ENCODE measurements at regions not wholly inside any gene's neighbourhood (a gene's known extent, or its start where the extent isn't known, plus 50 kb on each side); places are given as distances from the start of the nearest gene placed in this dataset.

DNA sequence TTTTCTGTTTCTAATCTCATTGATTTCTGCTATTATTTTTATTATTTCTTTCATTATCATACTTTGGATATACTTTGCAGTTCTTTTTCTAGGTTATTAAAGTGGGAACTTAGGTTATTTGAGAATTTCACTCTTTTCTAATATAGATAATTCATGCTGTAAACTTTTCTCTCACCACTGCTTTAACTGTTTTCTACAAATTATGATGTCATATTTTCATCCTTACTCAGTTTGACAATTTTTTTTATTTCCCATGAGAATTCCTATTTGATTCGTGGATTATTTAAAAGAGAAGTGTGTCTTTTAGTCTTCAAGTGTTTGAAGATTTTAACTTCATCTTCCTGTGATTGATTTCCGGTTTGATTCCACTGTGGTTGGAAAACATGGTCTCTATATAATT lies 336.8 kb upstream of the SALL1 start:
- TF ChIP-seq, protein P1, sequence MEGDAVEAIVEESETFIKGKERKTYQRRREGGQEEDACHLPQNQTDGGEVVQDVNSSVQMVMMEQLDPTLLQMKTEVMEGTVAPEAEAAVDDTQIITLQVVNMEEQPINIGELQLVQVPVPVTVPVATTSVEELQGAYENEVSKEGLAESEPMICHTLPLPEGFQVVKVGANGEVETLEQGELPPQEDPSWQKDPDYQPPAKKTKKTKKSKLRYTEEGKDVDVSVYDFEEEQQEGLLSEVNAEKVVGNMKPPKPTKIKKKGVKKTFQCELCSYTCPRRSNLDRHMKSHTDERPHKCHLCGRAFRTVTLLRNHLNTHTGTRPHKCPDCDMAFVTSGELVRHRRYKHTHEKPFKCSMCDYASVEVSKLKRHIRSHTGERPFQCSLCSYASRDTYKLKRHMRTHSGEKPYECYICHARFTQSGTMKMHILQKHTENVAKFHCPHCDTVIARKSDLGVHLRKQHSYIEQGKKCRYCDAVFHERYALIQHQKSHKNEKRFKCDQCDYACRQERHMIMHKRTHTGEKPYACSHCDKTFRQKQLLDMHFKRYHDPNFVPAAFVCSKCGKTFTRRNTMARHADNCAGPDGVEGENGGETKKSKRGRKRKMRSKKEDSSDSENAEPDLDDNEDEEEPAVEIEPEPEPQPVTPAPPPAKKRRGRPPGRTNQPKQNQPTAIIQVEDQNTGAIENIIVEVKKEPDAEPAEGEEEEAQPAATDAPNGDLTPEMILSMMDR (IDR thresholded peaks at IDR 0.05): no peak
- no peak for TF ChIP-seq POLR2A (IDR thresholded peaks at IDR 0.05)
